GM23248 (cell line): ENCODE measurements at regions not wholly inside any gene's neighbourhood (a gene's known extent, or its start where the extent isn't known, plus 50 kb on each side); places are given as distances from the start of the nearest gene placed in this dataset.

Source experiments
- DNase-seq: peaks from one replicate; pipeline ENCODE4 v3.0.0-alpha.2; 2015
- H2AFZ ChIP-seq: fragments of 200-600 bp; sonication (generic); 2 replicates; pipeline ENCODE4 v1.6.1; 2016; ENCODE audit warnings: antibody characterized with exemption
- H3F3A ChIP-seq: fragments of 200-600 bp; sonication (generic); 2 replicates; pipeline ENCODE4 v1.6.1; 2016; ENCODE audit warnings: mild to moderate bottlenecking, antibody characterized with exemption, mixed run types; ENCODE audit not compliant: insufficient read depth
- H3K27ac ChIP-seq: fragments of 200-600 bp; sonication (generic); 2 replicates; pipeline ENCODE4 v1.5.1; 2016; ENCODE audit warnings: mild to moderate bottlenecking
- H3K27me3 ChIP-seq: fragments of 200-600 bp; sonication (generic); replicated peaks from 2 replicates; pipeline ENCODE4 v1.6.1; 2016; ENCODE audit warnings: mild to moderate bottlenecking; ENCODE audit not compliant: insufficient read depth
- H3K36me3 ChIP-seq: fragments of 200-600 bp; sonication (generic); 2 replicates; pipeline ENCODE4 v1.6.1; 2016; ENCODE audit warnings: low read depth, mild to moderate bottlenecking
- H3K4me1 ChIP-seq: fragments of 200-600 bp; sonication (generic); 2 replicates; pipeline ENCODE4 v1.6.1; 2016; ENCODE audit warnings: mild to moderate bottlenecking; ENCODE audit not compliant: insufficient read depth
- H3K4me2 ChIP-seq: fragments of 200-600 bp; sonication (generic); one replicate; pipeline ENCODE4 v1.6.1; 2016; ENCODE audit warnings: mild to moderate bottlenecking; ENCODE audit not compliant: unreplicated experiment
- H3K4me3 ChIP-seq: fragments of 200-600 bp; sonication (generic); 2 replicates; pipeline ENCODE4 v1.5.1; 2016; ENCODE audit warnings: mild to moderate bottlenecking
- H3K79me2 ChIP-seq: fragments of 200-600 bp; sonication (generic); 2 replicates; pipeline ENCODE4 v1.6.1; 2016; ENCODE audit warnings: mild to moderate bottlenecking; ENCODE audit not compliant: insufficient read depth
- H3K9ac ChIP-seq: fragments of 200-600 bp; sonication (generic); 2 replicates; pipeline ENCODE4 v1.6.1; 2016; ENCODE audit warnings: mild to moderate bottlenecking
- H3K9me2 ChIP-seq: fragments of 200-600 bp; sonication (generic); 2 replicates; pipeline ENCODE4 v1.6.1; 2016; ENCODE audit warnings: mixed run types, mild to moderate bottlenecking, moderate library complexity; ENCODE audit not compliant: insufficient read depth
- H3K9me3 ChIP-seq: fragments of 200-600 bp; sonication (generic); one replicate; pipeline ENCODE4 v1.6.1; 2017; ENCODE audit warnings: low read depth
- H4K20me1 ChIP-seq: fragments of 200-600 bp; sonication (generic); 2 replicates; pipeline ENCODE4 v1.6.0; 2016; ENCODE audit not compliant: insufficient read depth
- EZH2 ChIP-seq: fragments of 200-600 bp; sonication (generic); IDR thresholded peaks from 2 replicates; pipeline ENCODE4 v1.6.1; 2018; ENCODE audit warnings: antibody characterized with exemption, mild to moderate bottlenecking; ENCODE audit not compliant: insufficient read depth, poor library complexity, severe bottlenecking
- EZH2phosphoT487 ChIP-seq: fragments of 200-600 bp; sonication (generic); IDR thresholded peaks from 2 replicates; pipeline ENCODE4 v1.6.1; 2018; ENCODE audit warnings: antibody characterized with exemption, moderate library complexity, mild to moderate bottlenecking, low read depth; ENCODE audit not compliant: insufficient read depth
- WGBS, 2 experiments: methylation state at CpG; one replicate each; pipeline ENCODE4 v1.1.6; 2015 to 2017; ENCODE audit warnings: low lambda C conversion rate in 2 of 2, low coverage in 1 of 2; ENCODE audit errors: missing lambda C conversion rate in 2 of 2; 5-methylcytosine and 5-hydroxymethylcytosine counted together
- in situ Hi-C: fragments of 300-500 bp; cut with MboI; formaldehyde crosslinking; loops from 2 replicates; pipeline ENCODE4 v1.15.0; 2020

DNA sequence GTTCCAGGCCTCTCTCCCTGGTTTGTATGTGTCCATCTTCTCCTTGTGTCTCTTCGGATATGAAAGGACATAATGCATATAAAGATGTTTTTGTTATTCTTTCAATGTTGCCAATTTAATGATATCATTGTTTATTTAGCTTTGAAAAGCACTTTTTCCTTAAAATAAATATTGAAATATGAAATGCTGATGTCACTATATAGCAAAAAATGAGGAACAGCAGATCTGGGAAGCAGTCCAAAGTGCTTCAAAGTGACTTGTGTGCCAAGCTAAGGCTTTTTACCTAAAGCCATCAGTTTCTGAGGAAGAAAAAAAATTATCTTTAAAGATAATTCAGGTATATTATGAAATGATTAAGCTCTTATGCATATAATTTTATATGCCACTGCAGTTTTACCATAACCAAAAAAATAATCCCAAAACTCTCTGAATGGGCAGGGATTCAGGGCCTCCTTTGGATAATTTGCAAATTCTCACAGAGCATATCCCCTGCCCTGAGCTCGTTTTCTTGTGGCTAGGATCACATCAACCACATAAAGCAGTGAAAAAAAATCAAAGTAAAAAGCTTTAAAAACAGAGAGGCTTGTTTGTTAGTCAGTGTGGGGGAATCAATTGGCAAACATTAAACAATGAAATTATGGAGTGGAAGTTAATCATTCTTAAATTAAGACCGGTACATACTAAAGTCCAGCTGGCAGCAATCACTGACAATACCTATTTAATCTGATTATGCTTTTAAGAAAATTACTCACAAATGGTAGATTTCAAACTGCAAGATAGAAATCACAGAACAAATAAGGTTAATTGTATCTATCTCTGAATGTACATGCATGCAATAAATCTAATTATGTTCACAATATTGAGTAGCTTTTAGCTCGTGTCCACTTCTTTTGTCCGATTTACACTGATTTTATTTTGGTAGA, 1027.9 kb upstream of the ADGRB3 start:
- Histone ChIP-seq H3K4me2 (no peak overlapping the region), H3K27me3 (no peaks in the 10 kb centered on the region), H3K9ac (no peak overlapping the region), H3K9me3 (no peaks in the 10 kb centered on the region), H4K20me1 (no peaks in the 10 kb centered on the region), H3K4me1 (no peaks in the 10 kb centered on the region), H3K4me3 (no peak overlapping the region), H3K27ac (no peak overlapping the region), H3K79me2 (no peaks in the 10 kb centered on the region), H2AFZ (no peak overlapping the region), H3K9me2 (no peaks in the 10 kb centered on the region), H3K36me3 (no peaks in the 10 kb centered on the region), H3F3A (no peaks in the 10 kb centered on the region)
- no peak for DNase-seq
- TF ChIP-seq EZH2 (no peak), EZH2phosphoT487 (no peak)
- in situ Hi-C loops = no loop called here
- WGBS, 2 experiments = 7 to 9% methylated on average over 5 of the region's 5 CpGs

DNA sequence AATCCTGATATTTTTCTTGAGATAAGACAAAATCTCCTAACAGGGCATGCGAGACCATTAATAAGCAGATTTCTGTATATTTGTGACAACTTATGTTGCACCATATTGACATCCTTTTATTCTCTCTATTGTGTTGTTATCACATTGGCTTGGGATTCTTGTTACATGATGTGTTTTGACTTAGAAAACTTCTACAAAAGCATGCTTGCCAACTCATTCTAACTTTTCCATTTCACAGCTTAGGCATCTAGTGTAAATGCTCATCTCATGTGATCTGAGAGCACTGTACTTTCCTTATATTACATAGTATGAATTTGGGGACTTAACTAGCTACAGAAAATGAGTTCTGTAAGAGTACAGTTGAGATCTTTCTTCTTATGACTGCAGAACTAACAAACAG, 1040.7 kb upstream of the ADGRB3 start:
- in situ Hi-C loops = no loop called here

GRCh38 chr6:67593247-67593646, 1041.8 kb upstream of the ADGRB3 start:
- no peaks in the 10 kb centered on the region for H3K79me2 ChIP-seq
- no peaks in the 10 kb centered on the region for H3K9me3 ChIP-seq
- H2AFZ ChIP-seq = no peak overlapping the region
- no peak overlapping the region for H3K9ac ChIP-seq
- no peaks in the 10 kb centered on the region for H3K4me1 ChIP-seq
- no peaks in the 10 kb centered on the region for H3K27me3 ChIP-seq
- TF ChIP-seq EZH2 (no peak), EZH2phosphoT487 (no peak)
- H3K27ac ChIP-seq = no peak overlapping the region
- no peaks in the 10 kb centered on the region for H3F3A ChIP-seq
- no peaks in the 10 kb centered on the region for H3K36me3 ChIP-seq
- H4K20me1 ChIP-seq = no peaks in the 10 kb centered on the region
- H3K4me3 ChIP-seq = no peak overlapping the region
- no peak for DNase-seq
- H3K9me2 ChIP-seq = no peaks in the 10 kb centered on the region
- in situ Hi-C loops = no loop called here
- no peak overlapping the region for H3K4me2 ChIP-seq

More for the DNA sequence above, 1040.7 kb upstream of the ADGRB3 start:
- Histone ChIP-seq H3K4me3 (no peak overlapping the region), H3K27me3 (no peaks in the 10 kb centered on the region), H3F3A (no peaks in the 10 kb centered on the region), H3K9ac (no peak overlapping the region), H2AFZ (no peak overlapping the region), H4K20me1 (no peaks in the 10 kb centered on the region), H3K9me2 (no peaks in the 10 kb centered on the region), H3K36me3 (no peaks in the 10 kb centered on the region), H3K79me2 (no peaks in the 10 kb centered on the region), H3K9me3 (no peaks in the 10 kb centered on the region), H3K4me2 (no peak overlapping the region), H3K4me1 (no peaks in the 10 kb centered on the region), H3K27ac (no peak overlapping the region)
- TF ChIP-seq EZH2 (no peak), EZH2phosphoT487 (no peak)
- DNase-seq = no peak
- WGBS, 2 experiments = 27 to 39% methylated on average over 1 of the region's 1 CpG

- Histone ChIP-seq H3K79me2 (no peaks in the 10 kb centered on the region), H3K9ac (no peak overlapping the region), H3K4me1 (no peaks in the 10 kb centered on the region), H3K27me3 (no peaks in the 10 kb centered on the region), H3K9me2 (no peaks in the 10 kb centered on the region), H3K27ac (no peak overlapping the region), H3K36me3 (no peaks in the 10 kb centered on the region), H3F3A (no peaks in the 10 kb centered on the region), H2AFZ (no peak overlapping the region), H3K9me3 (no peaks in the 10 kb centered on the region), H3K4me3 (no peak overlapping the region), H3K4me2 (no peak overlapping the region), H4K20me1 (no peaks in the 10 kb centered on the region)
- no peak for DNase-seq
- TF ChIP-seq EZH2phosphoT487 = no peak
- TF ChIP-seq EZH2 = no peak
- in situ Hi-C loops = no loop called here
These were observed 1043.2 kb upstream of the ADGRB3 start for GRCh38 chr6:67591910-67592309.
